ENCODE measurements at regions not wholly inside any gene's neighbourhood (a gene's known extent, or its start where the extent isn't known, plus 50 kb on each side); places are given as distances from the start of the nearest gene placed in this dataset.

DNA sequence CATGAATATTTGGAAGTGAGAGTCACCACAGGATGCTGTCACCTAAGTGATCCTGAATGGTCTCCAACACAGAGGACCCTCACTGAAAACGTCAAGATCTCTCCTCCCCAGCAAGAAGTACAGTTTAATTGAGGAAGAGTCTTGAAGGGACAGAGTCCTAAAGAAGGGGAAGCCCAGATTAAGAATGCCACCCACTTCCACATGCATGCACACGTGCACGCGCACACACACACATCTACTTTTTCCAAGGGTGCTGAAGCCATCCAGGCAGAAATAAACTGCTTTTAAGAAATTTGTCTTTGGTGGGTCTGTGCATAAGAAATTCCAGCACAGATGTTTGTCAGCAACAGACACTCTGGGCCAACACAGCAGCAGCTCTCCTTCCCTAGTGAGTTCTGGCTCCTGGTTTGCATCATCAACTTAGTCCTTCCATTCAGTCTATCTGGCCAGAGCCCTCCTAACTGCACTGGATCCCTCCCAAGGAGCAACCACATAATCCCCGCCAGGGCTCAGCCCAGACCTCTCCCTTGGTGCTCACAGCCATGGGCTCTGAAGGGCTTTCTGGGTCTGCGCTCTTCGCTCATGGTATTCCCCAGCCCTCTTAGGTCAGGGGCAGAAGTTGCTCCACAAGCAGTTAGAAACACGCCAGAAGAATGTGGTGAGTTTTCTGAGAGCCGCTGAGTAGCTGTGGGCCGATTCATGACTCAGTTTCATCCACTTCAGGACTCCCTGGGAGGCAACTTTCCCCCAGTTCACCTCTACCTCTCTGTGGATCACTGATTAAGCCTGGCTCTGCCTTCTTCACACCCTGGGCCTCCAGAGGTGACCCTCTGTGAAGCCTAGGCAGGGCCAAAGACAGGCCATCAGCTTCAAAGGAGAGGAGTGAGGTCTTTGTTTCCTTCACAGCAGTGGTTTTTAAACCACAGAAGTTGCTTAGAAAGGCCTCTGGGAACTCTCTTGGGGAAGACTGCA is 132.6 kb upstream of the LIPC start:
- intact Hi-C loops (cut with micrococcal nuclease) = no loop called here
- Mint-ChIP-seq H3K27ac (no peak overlapping the region), H3K4me3 (no peak overlapping the region), H3K9me3 (peaks cover 0 to 14% (median 5%) of the 10 kb centered on the region in 11 donors), H3K27me3 (peaks cover 0 to 13% (median 0%) of the 10 kb centered on the region in 5 donors), H3K36me3 (peaks cover 0 to 13% (median 5%) of the 10 kb centered on the region in 5 donors), H3K4me1 (peaks cover 6 to 28% (median 14%) of the 10 kb centered on the region in 7 donors)
- Histone ChIP-seq H3K9me3 (ENCODE audit: control insufficient read depth in 2 of 3, low read length in 3 of 3) (no peaks in the 10 kb centered on the region), H3K4me1 (ENCODE audit: control insufficient read depth in 2 of 2, insufficient read depth in 2 of 2, low read length in 2 of 2) (no peaks in the 10 kb centered on the region), H3K27ac (ENCODE audit: low read depth, low read length) (no peak overlapping the region), H3K36me3 (ENCODE audit: control insufficient read depth in 2 of 3, insufficient read depth in 3 of 3, low read length in 3 of 3) (no peaks in the 10 kb centered on the region), H3K27me3 (ENCODE audit: control insufficient read depth in 2 of 2, insufficient read depth in 2 of 2, low read length in 2 of 2) (no peaks in the 10 kb centered on the region), H3K4me3 (ENCODE audit: low read length) (no peak overlapping the region)
- POLR2A ChIA-PET = no interaction called here
- CTCF ChIA-PET = no interaction called here
- no peak for ATAC-seq
- DNase-seq = no peak

DNA sequence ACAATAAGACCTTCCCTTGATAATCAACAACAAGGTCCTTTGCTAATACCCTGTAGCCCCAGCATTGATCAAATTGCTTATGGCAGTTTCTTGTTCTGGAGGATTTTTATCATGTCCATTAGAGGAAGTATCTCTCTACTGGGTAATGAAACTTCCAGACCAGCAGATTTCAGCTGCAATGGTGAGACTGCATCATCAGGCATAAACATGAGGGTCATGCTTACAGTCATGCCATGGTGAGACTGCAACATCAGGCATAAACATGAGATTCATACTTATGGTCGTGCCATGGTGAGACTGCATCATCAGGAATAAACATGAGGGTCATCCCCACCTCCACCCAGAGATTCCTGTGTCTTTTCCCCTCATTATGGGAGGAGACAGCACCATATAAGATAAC is 129.0 kb upstream of the LIPC start:
- peak overlapping the region in 3 of 9 donors; percentile 15 to 73 (median 61) for H3K27ac Mint-ChIP-seq
- peaks cover 0 to 8% (median 4%) of the 10 kb centered on the region in 5 donors for H3K36me3 Mint-ChIP-seq
- H3K27ac ChIP-seq (ENCODE audit: low read depth, low read length) = no peak overlapping the region
- no peak for DNase-seq
- intact Hi-C loops (cut with micrococcal nuclease) = no loop called here
- H3K27me3 Mint-ChIP-seq = peaks cover 0 to 9% (median 0%) of the 10 kb centered on the region in 5 donors
- no peak overlapping the region for H3K4me3 ChIP-seq (ENCODE audit: low read length)
- peaks cover 7 to 33% (median 27%) of the 10 kb centered on the region in 7 donors for H3K4me1 Mint-ChIP-seq
- ChIA-PET POLR2A (no interaction called here), CTCF (no interaction called here)
- no peaks in the 10 kb centered on the region for H3K4me1 ChIP-seq (ENCODE audit: control insufficient read depth in 2 of 2, insufficient read depth in 2 of 2, low read length in 2 of 2)
- peak; percentile 51 for ATAC-seq
- H3K9me3 ChIP-seq (ENCODE audit: control insufficient read depth in 2 of 3, low read length in 3 of 3) = no peaks in the 10 kb centered on the region
- H3K9me3 Mint-ChIP-seq = peaks cover 0 to 7% (median 0%) of the 10 kb centered on the region in 11 donors
- no peaks in the 10 kb centered on the region for H3K36me3 ChIP-seq (ENCODE audit: control insufficient read depth in 2 of 3, insufficient read depth in 3 of 3, low read length in 3 of 3)
- no peaks in the 10 kb centered on the region for H3K27me3 ChIP-seq (ENCODE audit: control insufficient read depth in 2 of 2, insufficient read depth in 2 of 2, low read length in 2 of 2)
- peak overlapping the region in 4 of 10 donors; percentile 60 to 70 (median 64) for H3K4me3 Mint-ChIP-seq

DNA sequence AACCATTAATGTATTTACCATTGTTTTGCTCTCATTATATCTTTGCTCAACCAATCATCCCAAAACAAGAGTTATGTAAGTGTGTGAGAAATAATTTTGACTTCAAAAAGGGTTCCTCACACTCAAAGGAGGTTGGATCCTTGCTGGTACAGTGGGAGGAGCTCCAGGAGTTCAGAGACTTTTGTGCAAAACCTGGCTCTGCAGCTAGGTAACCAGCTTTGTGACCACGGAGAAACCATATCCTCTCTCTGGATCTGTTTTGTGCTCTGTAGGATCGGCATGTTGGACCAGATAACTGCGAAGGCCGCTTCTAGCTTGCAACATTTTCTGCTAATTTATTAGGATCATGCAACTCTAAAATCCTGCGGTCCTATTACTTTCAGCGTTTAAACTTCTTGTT is 128.6 kb upstream of the LIPC start:
- intact Hi-C loops (cut with micrococcal nuclease) = no loop called here
- CTCF ChIA-PET = no interaction called here

DNA sequence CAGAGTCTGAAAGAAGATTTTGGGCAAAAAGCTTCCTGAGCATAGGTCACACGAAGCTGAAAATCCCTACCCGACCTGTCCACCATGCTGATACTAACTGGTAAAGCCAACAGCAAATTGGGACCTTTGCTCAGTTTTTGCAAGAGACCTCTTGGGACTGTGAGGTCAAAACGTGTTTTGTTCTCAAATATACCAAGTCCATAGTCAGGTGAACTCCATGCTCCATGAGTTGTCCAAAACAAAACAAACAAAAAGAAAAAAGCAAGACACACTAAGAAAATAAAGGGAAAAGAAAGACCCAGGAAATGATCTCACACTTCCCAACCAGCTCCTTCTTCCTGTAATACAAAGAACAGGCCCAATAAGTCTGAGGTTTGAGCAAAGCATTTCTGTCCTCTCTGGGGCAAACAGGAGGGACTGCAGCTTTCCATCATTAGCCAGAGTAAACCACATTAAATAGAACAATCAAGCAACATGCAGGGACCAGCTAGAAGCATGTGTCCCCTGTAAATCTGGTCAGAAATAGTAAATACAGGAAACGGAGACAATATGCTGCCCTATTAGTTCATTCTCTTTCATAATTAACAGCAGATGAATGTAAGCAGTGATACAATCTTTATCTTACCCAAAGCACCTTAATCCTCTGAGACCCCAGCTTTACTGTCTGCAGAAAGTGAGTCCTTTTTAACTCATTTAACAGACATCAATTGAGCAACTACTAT is 125.0 kb upstream of the LIPC start:
- H3K27ac ChIP-seq (ENCODE audit: low read depth, low read length) = no peak overlapping the region
- no peaks in the 10 kb centered on the region for H3K4me1 ChIP-seq (ENCODE audit: control insufficient read depth in 2 of 2, insufficient read depth in 2 of 2, low read length in 2 of 2)
- Mint-ChIP-seq H3K4me1 (peaks cover 7 to 45% (median 26%) of the 10 kb centered on the region in 7 donors), H3K9me3 (peaks cover 0 to 2% (median 0%) of the 10 kb centered on the region in 11 donors), H3K27me3 (no peaks in the 10 kb centered on the region), H3K4me3 (no peak overlapping the region), H3K27ac (peak overlapping the region in 2 of 9 donors; percentile 32 to 39), H3K36me3 (peaks cover 0 to 4% (median under 1%) of the 10 kb centered on the region in 5 donors)
- ChIA-PET POLR2A (no interaction called here), CTCF (no interaction called here)
- no peaks in the 10 kb centered on the region for H3K27me3 ChIP-seq (ENCODE audit: control insufficient read depth in 2 of 2, insufficient read depth in 2 of 2, low read length in 2 of 2)
- ATAC-seq = no peak
- intact Hi-C loops (cut with micrococcal nuclease) = no loop called here
- H3K36me3 ChIP-seq (ENCODE audit: control insufficient read depth in 2 of 3, insufficient read depth in 3 of 3, low read length in 3 of 3) = no peaks in the 10 kb centered on the region
- H3K9me3 ChIP-seq (ENCODE audit: control insufficient read depth in 2 of 3, low read length in 3 of 3) = no peaks in the 10 kb centered on the region
- no peak for DNase-seq
- no peak overlapping the region for H3K4me3 ChIP-seq (ENCODE audit: low read length)

More for the DNA sequence above, 128.6 kb upstream of the LIPC start:
- H3K36me3 Mint-ChIP-seq = peaks cover 0 to 8% (median 4%) of the 10 kb centered on the region in 5 donors
- peak overlapping the region in 4 of 9 donors; percentile 15 to 73 (median 62) for H3K27ac Mint-ChIP-seq
- Histone ChIP-seq H3K4me3 (ENCODE audit: low read length) (no peak overlapping the region), H3K27ac (ENCODE audit: low read depth, low read length) (no peak overlapping the region), H3K27me3 (ENCODE audit: control insufficient read depth in 2 of 2, insufficient read depth in 2 of 2, low read length in 2 of 2) (no peaks in the 10 kb centered on the region), H3K4me1 (ENCODE audit: control insufficient read depth in 2 of 2, insufficient read depth in 2 of 2, low read length in 2 of 2) (no peaks in the 10 kb centered on the region), H3K36me3 (ENCODE audit: control insufficient read depth in 2 of 3, insufficient read depth in 3 of 3, low read length in 3 of 3) (no peaks in the 10 kb centered on the region), H3K9me3 (ENCODE audit: control insufficient read depth in 2 of 3, low read length in 3 of 3) (no peaks in the 10 kb centered on the region)
- peaks cover 7 to 33% (median 27%) of the 10 kb centered on the region in 7 donors for H3K4me1 Mint-ChIP-seq
- ATAC-seq = no peak
- H3K27me3 Mint-ChIP-seq = peaks cover 0 to 9% (median 0%) of the 10 kb centered on the region in 5 donors
- POLR2A ChIA-PET = no interaction called here
- peaks cover 0 to 7% (median 0%) of the 10 kb centered on the region in 11 donors for H3K9me3 Mint-ChIP-seq
- peak overlapping the region in 9 of 10 donors; percentile 34 to 70 (median 60) for H3K4me3 Mint-ChIP-seq
- DNase-seq = peak in 2 of 9 donors; percentile 6 to 9

DNA sequence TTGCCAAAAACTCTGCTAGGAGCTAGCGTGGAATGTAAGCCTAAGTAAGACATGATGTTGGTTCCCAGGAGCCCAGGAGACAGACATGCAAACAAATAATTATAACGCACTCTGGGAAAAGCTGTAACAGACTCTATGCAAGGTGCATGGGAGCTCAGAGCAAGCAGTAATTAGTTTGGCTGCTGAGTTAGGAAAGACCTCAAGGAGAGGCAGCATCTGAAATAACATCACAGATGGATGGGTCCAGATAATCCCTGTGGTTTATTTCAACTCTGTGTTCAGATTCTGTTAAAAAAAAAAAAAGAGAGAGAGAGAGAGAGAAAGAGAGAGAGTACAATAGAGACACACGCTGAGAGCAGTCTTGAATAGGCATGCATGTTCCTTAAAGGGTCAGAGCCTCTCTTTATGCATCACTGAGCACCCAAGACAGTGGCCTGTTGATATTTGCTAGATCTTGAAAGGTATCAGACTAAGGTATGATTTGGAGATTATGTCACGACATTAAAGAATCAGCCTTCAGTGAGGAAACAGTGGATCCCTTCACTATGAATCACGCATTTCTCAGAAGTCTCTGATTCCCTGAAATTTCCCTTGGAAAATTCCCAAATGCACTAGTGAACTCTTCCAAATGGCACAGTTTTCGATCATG is 124.4 kb upstream of the LIPC start:
- H3K9me3 Mint-ChIP-seq = peaks cover 0 to 2% (median 0%) of the 10 kb centered on the region in 11 donors
- ChIA-PET CTCF (no interaction called here), POLR2A (no interaction called here)
- no peak overlapping the region for H3K4me3 Mint-ChIP-seq
- H3K27ac Mint-ChIP-seq = peak overlapping the region in 1 of 9 donors; percentile 32
- no peaks in the 10 kb centered on the region for H3K9me3 ChIP-seq (ENCODE audit: control insufficient read depth in 2 of 3, low read length in 3 of 3)
- peaks cover 0 to 4% (median 0%) of the 10 kb centered on the region in 5 donors for H3K36me3 Mint-ChIP-seq
- no peaks in the 10 kb centered on the region for H3K36me3 ChIP-seq (ENCODE audit: control insufficient read depth in 2 of 3, insufficient read depth in 3 of 3, low read length in 3 of 3)
- no peak overlapping the region for H3K4me3 ChIP-seq (ENCODE audit: low read length)
- no peaks in the 10 kb centered on the region for H3K27me3 Mint-ChIP-seq
- H3K27me3 ChIP-seq (ENCODE audit: control insufficient read depth in 2 of 2, insufficient read depth in 2 of 2, low read length in 2 of 2) = no peaks in the 10 kb centered on the region
- ATAC-seq = no peak
- H3K27ac ChIP-seq (ENCODE audit: low read depth, low read length) = no peak overlapping the region
- H3K4me1 ChIP-seq (ENCODE audit: control insufficient read depth in 2 of 2, insufficient read depth in 2 of 2, low read length in 2 of 2) = no peaks in the 10 kb centered on the region
- H3K4me1 Mint-ChIP-seq = peaks cover 8 to 51% (median 31%) of the 10 kb centered on the region in 7 donors
- intact Hi-C loops (cut with micrococcal nuclease) = no loop called here
- no peak for DNase-seq

DNA sequence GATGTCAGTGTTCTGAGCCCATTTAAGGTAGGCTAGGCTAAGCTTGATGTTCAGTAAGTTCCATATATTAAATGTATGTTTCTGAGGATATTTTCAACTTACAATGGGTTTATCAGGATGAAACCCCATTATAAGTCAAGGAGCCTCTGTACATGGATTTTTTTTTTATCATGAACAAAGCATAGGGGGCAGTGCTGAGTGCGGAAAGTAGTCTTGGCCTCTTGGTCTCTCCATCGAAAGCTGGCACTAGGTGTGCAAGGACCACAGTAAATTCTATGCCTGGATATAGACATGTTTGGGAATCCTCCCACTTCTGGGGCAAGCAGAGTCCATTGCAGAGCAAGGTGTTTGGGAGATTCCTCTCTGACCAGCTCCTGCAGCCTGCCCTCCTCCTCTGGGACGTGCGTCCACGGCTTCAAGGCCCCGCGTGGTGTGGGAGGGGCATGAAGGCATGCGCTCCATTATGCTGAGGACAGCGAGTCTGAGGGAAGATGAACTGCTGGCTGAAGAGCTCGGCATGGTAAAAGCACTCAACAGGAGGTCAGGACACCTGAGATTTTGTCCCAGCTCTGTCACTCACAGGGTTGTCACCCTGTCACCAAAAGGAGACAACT is 122.9 kb upstream of the LIPC start:
- Mint-ChIP-seq H3K4me3 (no peak overlapping the region), H3K27ac (peak overlapping the region in 1 of 9 donors; percentile 18), H3K9me3 (peaks cover 0 to 2% (median 0%) of the 10 kb centered on the region in 11 donors), H3K36me3 (peaks cover 0 to 4% (median 0%) of the 10 kb centered on the region in 5 donors), H3K4me1 (peaks cover 16 to 53% (median 27%) of the 10 kb centered on the region in 7 donors), H3K27me3 (no peaks in the 10 kb centered on the region)
- H3K4me1 ChIP-seq (ENCODE audit: control insufficient read depth in 2 of 2, insufficient read depth in 2 of 2, low read length in 2 of 2) = peaks cover 0 to 8% of the 10 kb centered on the region in 2 donors
- no peaks in the 10 kb centered on the region for H3K27me3 ChIP-seq (ENCODE audit: control insufficient read depth in 2 of 2, insufficient read depth in 2 of 2, low read length in 2 of 2)
- H3K27ac ChIP-seq (ENCODE audit: low read depth, low read length) = no peak overlapping the region
- no peaks in the 10 kb centered on the region for H3K36me3 ChIP-seq (ENCODE audit: control insufficient read depth in 2 of 3, insufficient read depth in 3 of 3, low read length in 3 of 3)
- DNase-seq (no peak), ATAC-seq (no peak)
- H3K9me3 ChIP-seq (ENCODE audit: control insufficient read depth in 2 of 3, low read length in 3 of 3) = no peaks in the 10 kb centered on the region
- ChIA-PET CTCF (interaction anchor here (0.6 kb wide), 1 partner anchor 410 kb away, joined by 4 read pairs; no protein-coding TSS in a partner anchor), POLR2A (interaction anchor here (0.6 kb wide), 1 partner anchor 1142 kb away, joined by 3 read pairs; no protein-coding TSS in a partner anchor)
- intact Hi-C loops (cut with micrococcal nuclease) = no loop called here
- H3K4me3 ChIP-seq (ENCODE audit: low read length) = no peak overlapping the region

Measured in naive thymus-derived CD4-positive, alpha-beta T cell (primary cell).